ENCODE measurements at regions not wholly inside any gene's neighbourhood (a gene's known extent, or its start where the extent isn't known, plus 50 kb on each side); places are given as distances from the start of the nearest gene placed in this dataset.

DNA sequence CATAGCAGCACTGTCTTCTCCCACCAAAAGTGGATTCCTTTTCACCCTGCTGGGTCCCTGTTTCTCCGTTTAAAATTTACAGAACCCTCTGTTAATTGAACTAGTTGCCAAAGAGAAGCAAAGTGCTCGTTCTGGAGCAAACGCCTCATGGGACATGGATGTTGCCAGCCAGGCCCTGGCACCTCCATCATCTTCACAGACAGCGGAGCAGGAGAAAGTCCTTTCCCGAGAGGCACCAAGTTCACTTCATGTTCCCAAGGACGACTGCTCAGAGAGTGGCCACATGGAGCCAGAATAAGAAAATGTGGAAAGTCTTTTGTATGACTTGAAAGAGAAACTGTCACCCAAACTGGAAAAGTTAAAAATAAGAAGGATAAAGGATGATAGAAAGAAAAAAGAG is 151.5 kb downstream of the SOX1 start:
- H3K27me3 ChIP-seq (ENCODE audit: insufficient read depth, low read length) = no peaks in the 10 kb centered on the region
- no peaks in the 10 kb centered on the region for H3K4me1 ChIP-seq (ENCODE audit: insufficient read depth, low read length)
- Mint-ChIP-seq H3K36me3 (ENCODE audit: low read depth, unreplicated experiment) (peaks cover 3% of the 10 kb centered on the region), H3K4me3 (ENCODE audit: unreplicated experiment) (no peak overlapping the region), H3K9me3 (ENCODE audit: unreplicated experiment) (no peaks in the 10 kb centered on the region), H3K27ac (ENCODE audit: unreplicated experiment) (no peak overlapping the region), H3K4me1 (ENCODE audit: low read depth, unreplicated experiment) (no peaks in the 10 kb centered on the region), H3K27me3 (ENCODE audit: low read depth, unreplicated experiment) (peaks cover 68% of the 10 kb centered on the region)
- H3K36me3 ChIP-seq (ENCODE audit: insufficient read depth, low read length) = no peaks in the 10 kb centered on the region
- no peak overlapping the region for H2AFZ ChIP-seq (ENCODE audit: low read depth, low read length)
- no peaks in the 10 kb centered on the region for H4K20me1 ChIP-seq (ENCODE audit: insufficient read depth, low read length)
- no peak overlapping the region for H3K27ac ChIP-seq (ENCODE audit: low read depth, low read length)
- H3K4me2 ChIP-seq (ENCODE audit: low read length) = no peak overlapping the region
- no peak for TF ChIP-seq EZH2 (IDR thresholded peaks at IDR 0.05; ENCODE audit: insufficient read depth, low read length)
- TF ChIP-seq, protein P1, sequence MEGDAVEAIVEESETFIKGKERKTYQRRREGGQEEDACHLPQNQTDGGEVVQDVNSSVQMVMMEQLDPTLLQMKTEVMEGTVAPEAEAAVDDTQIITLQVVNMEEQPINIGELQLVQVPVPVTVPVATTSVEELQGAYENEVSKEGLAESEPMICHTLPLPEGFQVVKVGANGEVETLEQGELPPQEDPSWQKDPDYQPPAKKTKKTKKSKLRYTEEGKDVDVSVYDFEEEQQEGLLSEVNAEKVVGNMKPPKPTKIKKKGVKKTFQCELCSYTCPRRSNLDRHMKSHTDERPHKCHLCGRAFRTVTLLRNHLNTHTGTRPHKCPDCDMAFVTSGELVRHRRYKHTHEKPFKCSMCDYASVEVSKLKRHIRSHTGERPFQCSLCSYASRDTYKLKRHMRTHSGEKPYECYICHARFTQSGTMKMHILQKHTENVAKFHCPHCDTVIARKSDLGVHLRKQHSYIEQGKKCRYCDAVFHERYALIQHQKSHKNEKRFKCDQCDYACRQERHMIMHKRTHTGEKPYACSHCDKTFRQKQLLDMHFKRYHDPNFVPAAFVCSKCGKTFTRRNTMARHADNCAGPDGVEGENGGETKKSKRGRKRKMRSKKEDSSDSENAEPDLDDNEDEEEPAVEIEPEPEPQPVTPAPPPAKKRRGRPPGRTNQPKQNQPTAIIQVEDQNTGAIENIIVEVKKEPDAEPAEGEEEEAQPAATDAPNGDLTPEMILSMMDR (IDR thresholded peaks at IDR 0.05; ENCODE audit: insufficient read depth, low read depth, low read length) = no peak
- no peak overlapping the region for H3K9ac ChIP-seq (ENCODE audit: low read length)
- no peak for FAIRE-seq
- DNase-seq (ENCODE audit: low read depth) = no peak
- H3K79me2 ChIP-seq (ENCODE audit: insufficient read depth, low read length) = no peaks in the 10 kb centered on the region
- no peaks in the 10 kb centered on the region for H3K9me3 ChIP-seq (ENCODE audit: insufficient read depth, low read depth, low read length)
- no peak overlapping the region for H3K4me3 ChIP-seq (ENCODE audit: insufficient read depth, low read depth, low read length)

DNA sequence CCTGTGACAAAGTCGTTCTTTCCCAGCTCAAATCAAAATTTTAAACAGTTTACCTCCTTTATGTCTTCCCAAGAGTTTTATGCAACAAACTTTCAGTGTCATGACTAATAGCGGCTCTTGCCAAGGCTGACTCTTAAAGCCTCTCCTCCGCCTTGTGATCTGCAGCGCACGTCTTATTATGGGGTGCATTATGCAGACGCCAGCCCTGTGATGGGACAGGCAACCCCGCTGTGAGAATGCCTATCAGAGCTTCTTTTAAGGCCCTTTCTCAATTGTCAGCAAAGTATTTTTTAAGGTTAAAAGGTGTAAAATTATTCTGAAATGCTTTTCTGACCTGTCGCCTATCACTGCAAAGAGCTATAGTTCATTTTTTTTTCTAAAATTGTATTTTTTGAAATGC is 152.8 kb downstream of the SOX1 start:
- no peaks in the 10 kb centered on the region for H4K20me1 ChIP-seq (ENCODE audit: insufficient read depth, low read length)
- DNase-seq (ENCODE audit: low read depth) (no peak), FAIRE-seq (no peak)
- no peak overlapping the region for H3K9ac ChIP-seq (ENCODE audit: low read length)
- no peak overlapping the region for H3K4me3 ChIP-seq (ENCODE audit: insufficient read depth, low read depth, low read length)
- Mint-ChIP-seq H3K9me3 (ENCODE audit: unreplicated experiment) (no peaks in the 10 kb centered on the region), H3K27me3 (ENCODE audit: low read depth, unreplicated experiment) (peaks cover 61% of the 10 kb centered on the region), H3K27ac (ENCODE audit: unreplicated experiment) (no peak overlapping the region), H3K36me3 (ENCODE audit: low read depth, unreplicated experiment) (peaks cover 3% of the 10 kb centered on the region), H3K4me1 (ENCODE audit: low read depth, unreplicated experiment) (no peaks in the 10 kb centered on the region), H3K4me3 (ENCODE audit: unreplicated experiment) (no peak overlapping the region)
- no peaks in the 10 kb centered on the region for H3K36me3 ChIP-seq (ENCODE audit: insufficient read depth, low read length)
- no peaks in the 10 kb centered on the region for H3K79me2 ChIP-seq (ENCODE audit: insufficient read depth, low read length)
- H2AFZ ChIP-seq (ENCODE audit: low read depth, low read length) = no peak overlapping the region
- no peak overlapping the region for H3K27ac ChIP-seq (ENCODE audit: low read depth, low read length)
- H3K4me1 ChIP-seq (ENCODE audit: insufficient read depth, low read length) = no peaks in the 10 kb centered on the region
- H3K27me3 ChIP-seq (ENCODE audit: insufficient read depth, low read length) = no peaks in the 10 kb centered on the region
- no peak overlapping the region for H3K4me2 ChIP-seq (ENCODE audit: low read length)
- no peaks in the 10 kb centered on the region for H3K9me3 ChIP-seq (ENCODE audit: insufficient read depth, low read depth, low read length)
- no peak for TF ChIP-seq EZH2 (IDR thresholded peaks at IDR 0.05; ENCODE audit: insufficient read depth, low read length)

DNA sequence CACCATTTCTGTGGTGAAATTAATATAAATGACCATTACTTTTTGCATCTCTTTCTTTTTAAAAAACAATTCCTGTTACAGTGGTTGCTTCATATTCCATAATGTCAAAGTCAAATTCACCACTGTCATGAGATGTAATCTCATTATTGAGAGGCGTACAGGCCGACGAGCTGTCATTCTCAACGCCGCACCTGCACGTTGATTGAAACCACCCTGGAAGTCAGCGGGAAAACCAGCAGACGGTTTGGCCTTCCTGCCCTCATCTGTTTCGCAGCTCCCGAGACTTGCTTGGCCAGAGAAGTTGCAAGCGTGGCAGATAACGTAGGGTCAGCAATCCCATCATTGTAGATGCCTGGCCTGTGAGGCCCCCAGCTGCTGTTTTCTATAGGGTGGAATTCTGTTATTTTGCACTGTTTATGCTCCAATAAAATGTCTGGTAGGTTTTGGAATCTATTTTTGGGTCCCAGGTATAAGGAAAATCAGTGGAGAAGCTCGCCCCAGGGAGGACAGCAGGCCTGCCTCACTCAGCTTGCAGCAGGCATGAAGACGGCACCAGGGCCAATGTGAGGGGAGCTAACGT is 153.4 kb downstream of the SOX1 start:
- Histone ChIP-seq H3K79me2 (ENCODE audit: insufficient read depth, low read length) (no peaks in the 10 kb centered on the region), H3K4me2 (ENCODE audit: low read length) (no peak overlapping the region), H2AFZ (ENCODE audit: low read depth, low read length) (no peak overlapping the region), H3K4me1 (ENCODE audit: insufficient read depth, low read length) (no peaks in the 10 kb centered on the region), H3K27me3 (ENCODE audit: insufficient read depth, low read length) (no peaks in the 10 kb centered on the region), H4K20me1 (ENCODE audit: insufficient read depth, low read length) (no peaks in the 10 kb centered on the region), H3K4me3 (ENCODE audit: insufficient read depth, low read depth, low read length) (no peak overlapping the region), H3K9me3 (ENCODE audit: insufficient read depth, low read depth, low read length) (peaks cover 3% of the 10 kb centered on the region), H3K36me3 (ENCODE audit: insufficient read depth, low read length) (no peaks in the 10 kb centered on the region), H3K9ac (ENCODE audit: low read length) (no peak overlapping the region), H3K27ac (ENCODE audit: low read depth, low read length) (no peak overlapping the region)
- TF ChIP-seq, protein P1 (IDR thresholded peaks at IDR 0.05; ENCODE audit: insufficient read depth, low read depth, low read length) = no peak
- TF ChIP-seq EZH2 (IDR thresholded peaks at IDR 0.05; ENCODE audit: insufficient read depth, low read length) = no peak
- no peaks in the 10 kb centered on the region for H3K9me3 Mint-ChIP-seq (ENCODE audit: unreplicated experiment)
- H3K4me1 Mint-ChIP-seq (ENCODE audit: low read depth, unreplicated experiment) = no peaks in the 10 kb centered on the region
- H3K36me3 Mint-ChIP-seq (ENCODE audit: low read depth, unreplicated experiment) = peaks cover 3% of the 10 kb centered on the region
- H3K4me3 Mint-ChIP-seq (ENCODE audit: unreplicated experiment) = no peak overlapping the region
- FAIRE-seq (no peak), DNase-seq (ENCODE audit: low read depth) (no peak)
- no peak overlapping the region for H3K27ac Mint-ChIP-seq (ENCODE audit: unreplicated experiment)
- H3K27me3 Mint-ChIP-seq (ENCODE audit: low read depth, unreplicated experiment) = peaks cover 63% of the 10 kb centered on the region

All from astrocyte (in vitro differentiated cells and primary cell).